ENCODE measurements at regions not wholly inside any gene's neighbourhood (a gene's known extent, or its start where the extent isn't known, plus 50 kb on each side); places are given as distances from the start of the nearest gene placed in this dataset.

DNA sequence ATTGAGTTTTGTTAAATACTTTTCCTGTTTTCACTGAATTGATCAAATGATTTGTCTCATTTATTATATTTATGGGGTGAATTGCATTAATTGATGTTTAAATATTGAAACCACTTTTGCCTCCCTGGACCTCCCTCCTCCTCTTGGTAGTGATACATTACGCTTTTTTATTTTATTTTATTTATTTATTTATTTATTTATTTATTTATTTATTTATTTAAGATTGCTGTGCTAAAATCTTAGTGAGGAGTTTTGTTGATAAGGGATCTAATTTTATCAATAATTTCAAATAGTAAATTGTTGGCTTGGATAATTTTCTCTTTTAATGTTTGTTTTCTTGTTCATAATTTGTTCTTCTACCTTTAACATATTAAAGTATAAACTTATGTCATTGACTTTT, 1281.0 kb upstream of the NXPH2 start:
- DNase-seq = no peak

DNA sequence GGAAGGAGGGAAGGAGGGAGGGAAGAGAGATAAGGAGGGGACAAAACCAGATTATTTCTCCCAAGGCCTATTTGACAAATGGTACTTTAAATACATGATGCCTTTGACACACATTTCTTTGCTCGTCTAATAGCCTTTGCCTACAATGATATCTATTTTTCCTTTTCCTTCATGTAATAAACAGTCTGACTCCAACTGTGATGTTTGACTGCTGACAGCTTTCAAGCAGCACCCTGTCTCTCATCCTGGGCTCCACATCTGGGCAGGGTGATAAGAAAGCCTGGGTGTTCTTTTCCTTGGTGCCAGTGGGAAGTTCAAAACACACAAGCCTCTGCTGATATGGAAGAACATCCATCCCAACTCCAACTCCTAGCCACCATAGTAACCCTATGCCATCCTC, 1277.7 kb upstream of the NXPH2 start:
- no peak for DNase-seq

DNA sequence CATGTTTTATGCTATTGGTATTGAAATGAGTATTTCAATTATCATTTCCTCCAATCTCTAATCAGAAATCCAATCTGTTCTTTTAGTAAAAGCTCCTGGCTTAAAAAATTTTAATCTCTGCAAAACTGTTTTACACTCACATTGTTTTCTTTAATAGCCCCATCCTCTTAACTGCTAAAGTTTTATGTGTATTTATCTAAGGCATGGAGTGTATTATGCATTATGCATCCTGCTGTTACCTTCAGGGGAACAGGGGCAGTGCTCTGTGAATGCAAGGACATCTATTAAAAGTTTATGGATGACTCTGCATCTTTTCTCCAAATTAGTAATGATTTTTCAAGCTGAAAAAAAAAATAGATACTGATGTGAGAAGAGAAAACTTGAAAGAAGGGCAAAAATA, 1261.6 kb upstream of the NXPH2 start:
- no peak for DNase-seq

GRCh38 chr2:140041239-140041638, 1261.0 kb upstream of the NXPH2 start:
- DNase-seq = no peak

GRCh38 chr2:140033638-140034037, 1253.4 kb upstream of the NXPH2 start:
- DNase-seq = no peak

GRCh38 chr2:140027966-140028365, 1247.8 kb upstream of the NXPH2 start:
- DNase-seq = no peak

DNA sequence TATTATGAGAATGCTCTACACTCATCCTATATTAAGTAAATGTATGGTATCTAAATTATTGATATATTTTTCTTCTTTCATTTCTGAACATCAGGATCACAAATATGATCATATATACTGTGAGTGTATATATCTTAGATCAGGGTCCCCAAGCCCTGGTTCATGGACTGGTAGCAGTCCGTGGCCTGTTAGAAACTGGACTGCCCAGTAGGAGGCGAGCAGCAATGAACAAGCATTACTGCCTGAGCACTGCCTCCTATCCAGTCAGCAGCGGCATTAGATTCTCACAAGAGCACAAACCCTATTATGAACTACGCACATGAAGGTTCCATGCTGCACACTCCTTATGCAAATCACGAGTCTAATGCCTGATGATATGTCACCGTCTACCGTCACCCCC, 1247.1 kb upstream of the NXPH2 start:
- DNase-seq = no peak

DNA sequence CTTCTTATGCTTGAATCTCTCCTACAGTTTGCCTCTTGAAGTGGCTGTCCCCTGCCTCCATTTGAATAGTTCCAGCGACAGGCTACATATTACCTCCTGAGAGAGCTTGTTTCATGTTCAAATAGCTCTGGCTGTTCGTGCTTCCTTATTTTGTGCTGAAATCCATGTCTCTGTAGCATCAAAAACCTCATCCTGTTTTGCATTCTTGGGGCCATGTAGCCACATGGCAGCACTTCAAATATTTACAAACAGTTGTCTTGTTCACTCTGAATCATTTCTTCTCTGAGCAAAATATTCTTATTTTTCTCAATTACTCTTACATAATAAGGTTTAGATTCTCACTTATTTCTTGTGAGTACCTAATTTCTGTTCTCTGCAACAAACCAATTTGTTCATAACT, 1243.1 kb upstream of the NXPH2 start:
- DNase-seq = no peak

DNA sequence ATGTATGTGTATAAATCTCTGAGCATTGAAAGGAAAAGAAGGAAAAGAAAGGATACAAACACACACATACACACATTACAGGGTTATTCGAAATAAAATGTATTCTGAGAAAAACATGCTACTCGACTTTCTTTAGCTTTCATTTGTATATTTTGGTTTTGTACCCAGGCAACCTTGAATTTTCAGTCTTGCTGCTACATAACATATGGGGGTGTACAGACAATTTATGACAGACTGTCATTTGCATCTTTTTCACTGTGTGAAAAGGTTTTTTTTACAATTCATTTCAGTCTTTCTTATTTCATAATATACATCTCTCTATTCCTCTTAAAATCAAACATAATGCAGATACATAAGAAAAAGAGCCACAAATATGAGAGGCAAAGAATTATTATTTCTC, 1238.4 kb upstream of the NXPH2 start:
- DNase-seq = no peak

GRCh38 chr2:140014204-140014546, 1234.0 kb upstream of the NXPH2 start:
- DNase-seq = no peak

GRCh38 chr2:140013545-140014203, 1233.5 kb upstream of the NXPH2 start:
- DNase-seq = no peak

DNA sequence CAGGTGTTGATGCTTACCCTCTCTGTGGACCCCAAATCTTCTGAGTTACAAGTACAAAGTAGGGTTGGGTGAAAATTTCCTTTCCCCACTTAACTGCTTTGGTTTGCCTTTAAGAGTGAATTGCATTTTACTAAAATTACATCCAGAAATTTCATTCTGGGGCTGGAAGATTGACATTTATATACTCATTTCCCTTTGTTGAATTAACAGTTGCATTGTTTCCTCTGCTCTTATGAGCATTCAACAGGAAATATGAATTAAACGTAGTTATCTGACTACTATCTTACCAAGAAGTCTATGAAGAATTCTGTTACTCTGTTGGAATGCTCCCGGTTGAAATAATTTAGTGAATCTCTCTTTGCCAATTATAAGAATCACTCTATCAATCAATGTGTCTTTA, 1231.1 kb upstream of the NXPH2 start:
- DNase-seq = no peak

DNA sequence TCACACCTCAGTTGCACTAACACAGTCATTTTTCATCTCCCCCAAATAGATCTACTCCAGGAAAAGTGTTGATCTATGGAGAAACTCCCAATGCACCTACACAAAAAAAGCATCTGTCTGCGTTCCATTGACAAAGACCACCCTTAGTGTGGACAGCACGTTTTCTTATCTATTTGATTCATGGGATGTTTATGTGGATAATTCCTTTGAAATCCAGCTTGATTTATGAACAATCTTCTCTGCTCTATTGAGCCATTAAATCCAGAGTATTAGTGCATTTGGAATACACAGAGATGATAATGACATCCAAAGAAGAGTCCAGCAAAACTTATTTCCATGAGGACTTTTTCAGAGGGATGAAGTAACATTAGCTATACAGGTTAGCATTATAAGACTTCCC, 1221.9 kb upstream of the NXPH2 start:
- no peak for DNase-seq

DNA sequence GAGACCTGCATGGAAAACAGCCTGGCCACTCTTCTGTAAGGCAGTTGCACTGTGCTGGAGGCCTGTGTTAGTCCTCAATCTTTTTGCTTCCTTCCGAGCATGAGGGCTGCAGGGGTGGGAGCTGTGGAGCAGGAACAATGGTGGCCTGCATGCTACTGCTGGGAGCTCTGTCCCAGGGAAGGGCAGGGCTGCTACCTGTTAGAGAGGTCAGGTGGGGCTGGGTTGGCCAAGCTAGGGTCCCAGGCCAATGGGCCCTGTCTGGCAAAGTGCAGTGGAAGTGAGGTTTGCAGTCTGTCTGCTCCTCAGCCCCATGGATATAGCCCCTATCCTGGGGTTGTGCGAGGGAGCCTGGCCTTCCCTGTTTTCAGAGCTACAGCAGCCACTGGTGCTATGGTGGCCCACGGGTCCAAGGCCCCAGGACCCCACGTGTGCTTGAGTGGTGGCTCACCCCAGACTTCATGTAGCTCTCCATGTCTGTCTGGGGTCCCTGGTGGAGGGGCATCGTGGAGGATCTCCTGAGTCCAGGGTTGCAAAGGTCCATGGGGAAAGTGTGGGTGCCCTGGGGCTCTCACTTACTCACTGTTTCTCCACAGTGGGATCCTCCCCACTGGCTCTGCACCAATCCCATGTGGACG, 1212.6 kb upstream of the NXPH2 start:
- no peak for DNase-seq

- DNase-seq = no peak
Measured at GRCh38 chr2:139992078-139992477, 1211.9 kb upstream of the NXPH2 start.

GRCh38 chr2:139990646-139991335, 1210.6 kb upstream of the NXPH2 start:
- DNase-seq = no peak

- no peak for DNase-seq
Measured at GRCh38 chr2:139969323-139969722, 1189.1 kb upstream of the NXPH2 start.

- DNase-seq = no peak
Measured at GRCh38 chr2:139968588-139968987, 1188.4 kb upstream of the NXPH2 start.

- no peak for DNase-seq
Measured at GRCh38 chr2:139967665-139968064, 1187.5 kb upstream of the NXPH2 start.

DNA sequence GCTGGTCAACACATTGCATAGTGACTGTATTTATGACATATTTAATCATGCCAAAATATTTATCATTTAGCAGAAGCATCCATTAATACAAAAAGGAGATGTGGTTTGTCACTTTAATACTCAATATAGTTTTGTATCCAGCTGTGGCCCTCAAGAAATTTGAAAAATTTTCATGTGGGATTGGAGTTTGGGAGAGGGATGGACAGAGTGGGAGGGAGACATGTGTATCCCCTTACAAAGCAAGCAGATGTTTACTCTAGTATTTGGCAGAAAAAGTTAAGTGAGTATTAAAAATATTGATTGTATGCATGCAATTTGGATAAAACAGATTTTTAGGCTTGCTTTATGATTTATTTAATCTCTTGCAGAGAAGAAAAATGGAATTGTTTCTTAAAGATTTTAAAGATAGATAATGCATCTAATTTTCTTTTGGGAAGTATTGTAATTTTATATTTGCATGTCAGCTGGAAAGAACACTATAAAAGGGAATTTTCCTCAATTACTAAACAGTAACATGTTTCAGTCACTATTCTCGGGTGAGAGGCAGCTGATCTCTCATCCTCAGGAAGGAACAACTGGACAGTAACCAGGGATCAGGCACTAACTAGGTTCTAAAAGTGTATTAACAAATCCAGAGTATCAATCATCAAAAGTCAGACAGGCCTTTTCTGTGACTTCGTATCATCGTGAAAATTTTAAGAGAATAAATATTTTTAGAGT, 1184.7 kb upstream of the NXPH2 start:
- DNase-seq = no peak

- no peak for DNase-seq
Measured at GRCh38 chr2:139963863-139964355, 1183.7 kb upstream of the NXPH2 start.

DNA sequence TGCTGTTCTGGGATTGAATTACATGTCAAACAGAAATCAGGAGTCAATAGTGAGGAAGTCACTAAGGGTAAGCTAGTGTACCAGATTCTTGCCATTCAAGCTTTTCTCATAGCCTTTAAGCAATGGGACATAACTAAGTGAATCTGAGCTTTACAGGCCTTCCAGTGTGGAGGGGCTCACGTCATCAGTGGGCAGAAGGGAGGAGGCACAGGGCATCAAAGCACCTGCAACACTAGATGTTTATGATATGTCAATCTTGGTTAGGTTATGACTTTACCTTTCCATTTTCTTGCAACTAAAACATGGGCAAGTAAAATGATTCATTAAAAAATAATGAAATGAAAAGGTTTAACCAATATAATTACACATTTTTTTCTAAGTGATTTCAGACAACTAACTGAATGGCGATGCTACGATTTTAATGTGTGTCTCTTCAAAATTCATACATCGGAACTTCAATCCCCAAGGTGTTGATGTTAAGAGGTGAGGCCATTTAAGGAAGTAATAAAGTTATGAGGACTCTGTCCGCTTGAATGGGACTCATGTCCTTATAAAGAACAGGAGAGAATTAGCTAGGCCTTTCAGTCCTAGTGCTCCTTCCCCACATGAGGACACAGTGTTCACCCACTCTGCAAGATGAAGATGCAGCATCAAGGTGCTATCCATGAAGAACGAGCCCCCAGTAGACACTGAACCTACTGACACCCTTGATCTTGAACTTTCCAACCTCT, 1169.2 kb upstream of the NXPH2 start:
- no peak for DNase-seq

DNA sequence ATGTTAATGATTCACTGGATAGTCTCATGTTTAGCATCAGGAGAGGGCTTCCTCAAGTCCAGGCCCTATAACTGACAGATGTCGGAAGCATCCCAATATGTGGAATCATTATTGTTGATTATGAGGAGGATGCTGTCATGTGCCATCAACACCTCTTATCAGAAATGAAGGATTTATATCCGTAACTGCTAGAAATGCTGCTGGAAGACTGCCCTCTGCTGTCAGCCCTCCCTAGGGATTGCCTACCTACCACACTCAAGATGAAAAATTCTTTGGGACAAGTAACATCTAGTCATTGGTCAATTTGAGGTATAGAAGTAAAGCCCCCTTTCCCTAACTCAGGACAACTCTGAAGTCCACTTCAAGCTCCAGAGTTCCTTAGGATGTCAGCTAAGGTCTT, 1166.5 kb upstream of the NXPH2 start:
- no peak for DNase-seq

All from NCI-H1092 treated with DMSO at 0.1 percent for 48 hours (cell line).